GM21367 (cell line): ENCODE measurements at regions not wholly inside any gene's neighbourhood (a gene's known extent, or its start where the extent isn't known, plus 50 kb on each side); places are given as distances from the start of the nearest gene placed in this dataset.
"Not testable (repeated sequence)": the region's sequence is repeated elsewhere in the genome, so short reads cannot be mapped to it uniquely, and the experiment has no call there.

Experiments
- ATAC-seq: cut with Tn5 transposase; IDR thresholded peaks from one replicate; pipeline ENCODE4 v1.9.1; 2021; ENCODE audit not compliant: unreplicated experiment

DNA sequence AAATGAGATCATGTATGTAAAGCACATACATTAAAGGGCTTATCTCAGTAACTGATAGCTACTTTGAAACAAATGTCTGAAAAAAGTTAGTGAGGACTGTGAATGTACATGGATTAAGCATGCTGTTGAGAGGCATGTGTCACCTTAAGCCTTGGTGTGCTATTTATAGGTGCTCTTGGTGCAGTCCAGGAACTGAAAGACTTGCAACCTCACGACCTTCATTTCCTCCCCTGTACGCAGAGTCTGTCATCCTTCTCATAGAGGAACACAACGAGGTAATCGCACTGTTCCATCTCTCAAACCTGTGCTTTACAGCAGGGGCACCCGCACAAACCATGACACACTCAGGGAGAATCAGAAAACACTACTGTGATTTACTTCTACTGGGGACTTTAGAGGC is 65.6 kb downstream of the UFM1 start:
- ATAC-seq = peak; percentile 99

DNA sequence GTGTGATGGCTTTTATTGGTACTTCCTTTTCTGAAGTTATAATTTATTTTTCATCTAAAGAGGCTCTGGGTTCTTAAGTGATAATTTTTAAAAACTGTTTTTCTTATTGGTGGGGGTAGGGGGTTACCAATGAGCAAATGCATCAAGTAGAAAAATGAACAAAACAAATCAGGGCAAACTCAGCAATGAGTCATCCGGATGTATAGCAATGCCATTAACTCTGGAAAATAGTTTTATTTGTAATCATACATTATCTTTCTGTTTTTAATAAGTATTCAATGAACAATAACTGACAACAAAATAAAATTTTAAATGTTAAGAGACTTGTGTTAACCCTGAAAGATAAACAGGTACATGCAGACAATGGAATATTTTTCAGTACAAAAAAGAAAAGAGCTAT is 67.6 kb downstream of the UFM1 start:
- no peak for ATAC-seq

DNA sequence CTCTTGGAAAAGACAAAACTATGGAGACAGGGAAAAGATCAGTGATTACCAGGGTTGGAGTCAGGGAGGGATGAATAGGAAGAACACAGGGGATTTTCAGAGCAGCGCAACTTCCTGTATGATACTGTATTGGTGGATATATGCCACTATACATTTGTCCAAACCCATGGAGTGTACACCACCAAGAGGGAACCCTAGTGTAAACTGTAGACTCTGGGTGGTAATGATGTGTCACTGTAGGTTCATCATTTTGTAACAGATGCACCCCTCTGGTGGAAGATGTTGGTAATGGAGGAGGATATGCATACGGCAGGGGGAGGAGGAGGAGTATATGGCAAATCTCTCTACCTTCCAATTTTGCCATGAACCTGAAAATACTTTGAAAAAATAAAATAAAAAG is 68.1 kb downstream of the UFM1 start:
- peak; percentile 24 for ATAC-seq

DNA sequence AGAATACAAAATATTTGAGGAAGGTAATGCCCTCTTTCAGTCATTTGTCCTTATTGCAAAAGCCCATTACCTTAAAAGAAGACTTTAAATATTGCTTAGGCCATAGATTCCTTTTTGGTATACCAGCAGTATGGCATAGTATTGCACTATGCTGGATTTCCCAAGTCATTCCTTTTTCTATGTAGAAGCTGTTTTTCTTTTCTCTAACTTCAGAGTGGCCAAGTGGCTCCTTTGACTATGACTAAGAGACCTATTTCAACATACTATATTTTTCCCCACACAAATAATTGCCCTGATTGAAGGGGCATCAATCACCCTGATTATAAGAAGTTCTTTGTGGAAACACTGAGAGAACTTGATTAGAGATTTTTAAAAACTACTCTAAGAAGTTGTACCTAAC is 68.6 kb downstream of the UFM1 start:
- ATAC-seq = no peak

DNA sequence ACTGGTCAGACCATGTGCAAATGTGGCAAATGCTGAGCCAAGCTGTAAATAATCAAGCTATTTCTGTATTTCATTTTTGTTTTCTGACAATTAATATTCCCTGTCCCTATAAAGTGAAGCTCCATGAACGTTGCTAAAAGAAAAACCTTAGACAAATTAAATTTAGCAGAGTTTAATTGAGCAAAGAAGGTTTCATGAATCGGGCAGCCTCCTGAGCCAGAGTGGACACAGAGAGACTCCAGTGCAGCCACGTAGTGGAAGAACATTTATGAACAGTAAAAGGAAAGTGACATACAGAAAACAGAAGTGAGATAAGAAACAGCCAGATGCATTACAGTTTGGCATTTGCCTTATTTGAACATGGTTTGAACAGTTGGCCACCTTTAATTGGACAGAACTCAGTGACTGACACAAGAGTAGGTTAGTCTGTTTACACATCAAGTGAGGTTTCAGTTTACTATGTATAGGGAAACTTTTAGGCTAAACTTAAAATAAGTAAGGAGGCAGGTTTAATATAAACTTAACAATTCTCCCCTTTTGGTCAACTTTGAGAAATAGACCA is 69.7 kb downstream of the UFM1 start:
- ATAC-seq = no peak

DNA sequence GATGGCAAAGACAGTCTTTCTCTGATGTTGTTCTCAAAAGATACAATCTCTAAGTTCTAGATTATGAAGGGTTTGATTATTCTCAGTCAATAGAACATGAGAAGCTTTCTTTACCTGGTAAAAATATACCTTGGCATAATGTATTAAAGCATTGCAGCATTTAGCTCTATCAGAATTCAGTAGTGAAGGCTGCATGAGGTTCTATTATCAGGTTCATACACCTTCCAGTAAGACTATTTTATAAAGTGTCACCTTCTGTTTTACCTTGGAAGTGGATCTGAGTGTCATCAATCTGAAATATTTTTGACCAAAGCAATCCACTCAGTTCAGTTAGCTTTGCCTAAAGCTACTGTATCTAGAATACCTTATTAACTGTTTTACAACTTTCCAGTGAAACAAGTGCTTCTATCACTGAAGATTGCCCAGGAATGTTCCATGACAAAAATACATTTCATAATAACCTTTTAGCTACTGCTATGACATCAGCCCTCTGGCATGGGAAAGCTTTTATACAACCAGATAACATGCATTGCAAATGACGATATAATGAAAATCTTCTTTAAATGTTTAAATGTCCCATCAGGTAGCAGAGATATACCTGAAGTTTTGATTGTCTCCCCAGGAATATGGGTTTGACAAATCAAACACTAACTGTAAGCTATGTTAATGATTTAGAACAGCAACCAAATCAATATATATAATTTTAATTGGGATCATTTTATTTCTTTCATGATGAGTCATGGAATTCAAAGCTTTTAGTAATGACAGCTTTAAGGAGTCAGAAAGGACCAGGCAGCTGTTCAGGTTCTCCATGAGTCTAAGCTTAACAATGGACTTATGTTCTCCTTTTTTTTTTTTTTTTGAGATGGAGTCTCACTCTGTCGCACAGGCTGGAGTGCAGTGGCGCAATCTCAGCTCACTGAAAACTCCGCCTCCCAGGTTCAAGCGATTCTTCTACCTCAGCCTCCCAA is 72.2 kb downstream of the UFM1 start:
- no peak for ATAC-seq

DNA sequence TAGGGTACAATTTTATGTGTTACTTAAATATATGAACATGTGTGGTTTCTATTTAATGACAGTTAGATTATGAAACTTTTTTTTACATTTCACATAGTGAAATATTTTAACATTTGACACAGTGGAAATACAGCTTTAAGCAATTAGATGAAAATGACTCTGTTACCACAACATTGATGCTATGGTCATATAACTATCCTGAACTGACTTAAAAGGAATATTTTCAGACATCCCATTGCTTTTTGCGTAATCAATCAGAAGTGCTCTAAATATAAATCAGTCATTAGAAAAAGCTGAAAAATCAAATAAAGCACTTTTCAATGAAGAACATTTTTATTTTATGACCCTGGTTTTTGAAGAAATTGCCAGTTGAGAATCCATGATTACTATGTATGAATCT is 80.3 kb downstream of the UFM1 start:
- no peak for ATAC-seq

DNA sequence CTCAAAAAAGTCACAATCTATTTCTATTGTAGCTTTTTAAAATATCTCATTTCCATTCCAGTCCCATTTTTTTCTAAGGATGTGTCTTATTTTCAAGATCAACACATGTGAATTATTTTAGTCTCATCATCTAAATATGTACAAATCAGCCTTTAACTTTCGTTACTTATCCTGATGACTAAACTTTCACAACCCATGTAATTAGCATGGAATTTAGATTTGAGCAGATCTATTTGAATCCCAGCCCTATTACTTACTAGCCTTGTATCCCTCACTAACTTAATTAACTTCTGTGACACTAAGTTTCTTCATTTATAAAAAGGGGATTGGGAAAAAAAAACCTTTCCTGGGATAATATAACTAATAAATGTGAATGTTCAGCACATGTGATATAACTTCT is 81.1 kb downstream of the UFM1 start:
- no peak for ATAC-seq

DNA sequence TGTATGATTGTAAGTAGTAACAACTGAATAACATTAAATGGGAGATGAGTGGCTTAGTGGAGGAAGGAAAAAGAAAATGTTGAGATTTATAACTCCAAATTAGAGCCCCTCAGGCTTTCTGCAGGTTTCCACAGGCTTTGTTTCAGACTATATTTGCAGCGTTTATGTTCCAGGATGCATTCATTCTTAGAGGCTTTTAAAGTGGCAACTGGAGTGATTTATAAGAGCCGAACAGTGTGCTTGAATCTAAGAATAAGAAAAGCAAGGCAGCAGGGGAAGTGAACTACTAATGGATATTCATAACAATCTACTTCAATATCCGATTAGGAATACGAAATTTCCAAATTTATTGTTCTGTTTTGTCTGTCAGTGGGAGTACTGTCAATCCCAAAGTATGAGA is 91.0 kb downstream of the UFM1 start:
- ATAC-seq = no peak

DNA sequence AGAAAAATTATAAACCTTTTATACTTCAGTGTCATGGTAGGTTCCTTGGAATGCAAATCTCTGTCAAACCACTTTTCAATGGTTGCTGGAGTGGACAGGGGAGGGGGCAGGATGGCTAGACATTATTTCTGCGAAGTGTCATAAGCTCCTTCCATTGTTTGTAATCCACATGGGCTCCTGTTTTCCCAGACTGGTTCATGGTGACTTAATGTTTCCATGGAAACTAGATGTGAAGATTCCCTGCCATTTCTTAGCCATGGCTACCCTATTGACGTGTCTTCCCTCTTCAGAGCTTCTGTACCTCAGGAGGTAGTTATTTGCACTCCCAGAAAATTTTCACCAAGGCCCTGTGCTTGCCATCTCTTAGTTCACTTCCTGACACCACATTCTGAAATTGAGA is 95.3 kb downstream of the UFM1 start:
- ATAC-seq = no peak

DNA sequence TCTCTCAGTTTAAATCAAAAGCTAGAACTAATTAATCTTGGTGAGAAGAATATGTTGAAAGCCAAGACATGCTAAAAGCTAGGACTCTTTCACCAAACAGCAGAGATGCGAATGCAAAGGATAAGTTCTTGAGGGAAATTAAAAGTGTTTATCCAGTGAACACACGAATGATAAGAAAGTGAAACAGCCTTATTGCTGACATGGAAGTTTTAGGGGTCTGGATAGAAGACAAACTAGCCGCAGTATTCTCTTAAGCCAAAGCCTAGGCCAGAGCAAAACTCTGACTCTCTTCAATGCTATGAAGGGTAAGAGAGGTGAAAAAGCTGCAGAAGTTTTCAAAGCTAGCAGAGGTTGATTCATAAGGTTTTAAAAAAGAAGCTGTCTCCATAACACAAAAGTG is 103.0 kb downstream of the UFM1 start:
- ATAC-seq = no peak

DNA sequence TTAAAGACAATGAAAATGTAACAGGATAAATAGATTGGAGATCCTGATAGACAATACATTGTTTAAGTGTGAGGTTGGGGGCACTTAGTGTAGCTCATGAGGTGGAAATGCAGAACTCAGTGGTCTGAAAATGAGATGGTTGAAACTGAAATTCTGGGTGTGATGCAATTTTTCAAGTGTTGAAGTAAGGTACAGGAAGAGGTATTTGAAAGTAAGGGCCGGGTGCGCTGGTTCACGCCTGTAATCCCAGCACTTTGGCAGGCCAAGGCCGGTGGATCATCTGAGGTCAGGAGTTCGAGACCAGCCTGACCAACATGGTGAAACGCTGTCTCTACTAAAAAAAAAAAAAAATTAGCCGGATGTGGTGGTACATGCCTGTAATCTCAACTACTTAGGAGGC is 113.0 kb downstream of the UFM1 start:
- ATAC-seq = no peak

DNA sequence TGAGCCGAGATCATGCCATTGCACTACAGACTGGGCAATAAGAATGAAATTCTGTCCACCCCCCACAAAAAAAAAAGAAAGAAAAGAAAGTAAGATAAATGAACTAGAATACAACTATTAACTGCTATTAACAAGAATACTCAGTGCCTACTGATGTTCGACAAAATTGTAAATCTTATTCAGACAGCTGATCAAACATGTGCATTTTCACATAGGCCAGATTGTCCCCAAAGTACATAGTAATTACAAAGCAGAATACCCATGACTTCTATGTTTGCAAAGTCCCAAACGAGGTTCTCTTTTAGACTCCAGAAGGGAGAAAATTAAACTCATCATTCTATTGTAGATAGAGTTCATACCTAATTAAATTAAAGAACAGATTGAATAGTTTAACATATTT is 113.4 kb downstream of the UFM1 start:
- no peak for ATAC-seq

DNA sequence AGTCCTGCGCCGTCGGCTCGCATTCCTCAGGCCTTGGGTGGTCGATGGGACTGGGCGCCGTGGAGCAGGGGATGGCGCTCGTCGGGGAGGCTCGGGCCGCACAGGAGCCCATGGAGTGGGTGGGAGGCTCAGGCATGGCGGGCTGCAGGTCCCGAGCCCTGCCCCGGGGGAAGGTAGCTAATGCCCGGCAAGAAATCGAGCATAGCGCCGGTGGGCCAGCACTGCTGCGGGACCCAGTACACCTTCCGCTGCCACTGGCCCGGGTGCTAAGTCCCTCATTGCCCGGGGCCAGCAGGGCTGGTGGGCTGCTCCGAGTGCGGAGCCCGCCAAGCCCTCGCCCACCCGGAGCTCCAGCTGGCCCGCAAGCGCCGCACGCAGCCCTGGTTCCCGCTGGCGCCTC is 122.8 kb downstream of the UFM1 start:
- ATAC-seq = not testable (repeated sequence)

DNA sequence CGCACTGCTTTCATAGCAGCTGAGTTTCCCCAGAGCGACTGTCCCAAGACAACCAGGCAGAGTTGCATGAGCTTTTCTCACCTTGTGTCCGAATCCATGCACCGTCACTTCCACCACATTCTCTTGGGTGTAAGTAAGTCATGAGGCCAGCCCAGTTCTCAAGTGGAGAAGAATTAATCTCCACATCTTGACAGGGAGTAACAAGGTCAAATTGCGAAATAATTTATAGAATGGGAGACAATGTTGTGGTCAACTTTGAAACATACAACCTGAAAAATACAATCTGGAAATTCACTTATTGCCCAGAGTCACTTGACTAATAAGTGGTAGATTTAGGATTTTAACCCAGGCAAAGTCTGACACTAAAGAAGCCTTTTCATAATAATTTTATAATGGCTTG is 123.7 kb downstream of the UFM1 start:
- no peak for ATAC-seq

DNA sequence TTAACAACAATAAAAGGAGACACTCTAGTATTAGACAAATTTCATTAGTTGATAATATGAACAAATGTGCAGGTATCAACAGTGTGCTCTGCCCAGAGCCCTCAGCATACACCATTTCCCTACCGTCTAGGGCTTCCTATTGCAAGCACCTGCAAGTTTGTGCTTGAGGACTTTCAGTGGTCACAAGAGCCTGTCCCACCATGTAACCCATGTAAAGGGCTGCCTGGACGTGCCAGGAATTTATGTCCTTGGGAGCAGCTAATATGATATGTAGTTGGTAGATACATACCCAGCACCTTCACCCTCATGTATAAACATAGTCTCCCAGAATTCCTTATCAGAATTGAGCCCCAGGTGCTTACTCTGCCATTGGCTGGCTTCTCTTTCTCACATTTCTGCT is 128.0 kb downstream of the UFM1 start:
- no peak for ATAC-seq

DNA sequence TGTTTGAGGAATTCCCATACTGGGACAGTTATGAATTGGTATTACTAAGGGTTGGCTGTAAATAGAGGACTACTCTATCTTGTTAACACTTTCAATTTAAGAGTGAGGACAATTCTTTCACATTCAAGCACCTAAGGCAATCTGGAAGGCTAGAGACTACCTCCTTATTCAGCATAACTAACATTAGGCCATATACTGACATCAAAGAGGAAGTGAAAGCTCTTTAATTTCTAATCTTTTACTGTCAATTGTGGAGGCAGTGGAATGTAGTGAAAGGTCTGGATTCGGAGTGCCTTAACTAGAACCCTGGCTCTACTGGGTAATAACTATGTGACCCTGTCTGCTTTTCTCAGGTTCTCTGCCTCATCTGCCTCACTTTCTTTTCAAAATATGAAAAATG is 134.0 kb downstream of the UFM1 start:
- no peak for ATAC-seq

DNA sequence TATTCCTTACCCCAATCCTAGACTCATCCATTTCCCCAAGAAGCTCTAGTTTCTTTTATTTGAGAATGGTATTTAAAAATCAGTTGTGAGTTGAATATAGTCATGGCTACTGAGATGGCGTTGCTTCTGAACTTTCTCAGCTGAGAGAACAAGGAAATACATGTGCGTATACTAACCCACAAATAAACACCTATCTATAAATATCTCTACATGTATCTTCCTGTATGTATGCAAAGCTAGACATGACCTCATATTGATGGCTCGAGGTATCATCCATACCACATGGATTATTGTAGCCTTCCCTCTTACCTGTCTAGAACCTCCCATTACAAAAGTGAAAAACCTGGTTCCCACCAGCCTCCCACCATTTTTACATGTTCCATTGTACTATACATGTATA is 141.0 kb downstream of the UFM1 start:
- ATAC-seq = no peak

DNA sequence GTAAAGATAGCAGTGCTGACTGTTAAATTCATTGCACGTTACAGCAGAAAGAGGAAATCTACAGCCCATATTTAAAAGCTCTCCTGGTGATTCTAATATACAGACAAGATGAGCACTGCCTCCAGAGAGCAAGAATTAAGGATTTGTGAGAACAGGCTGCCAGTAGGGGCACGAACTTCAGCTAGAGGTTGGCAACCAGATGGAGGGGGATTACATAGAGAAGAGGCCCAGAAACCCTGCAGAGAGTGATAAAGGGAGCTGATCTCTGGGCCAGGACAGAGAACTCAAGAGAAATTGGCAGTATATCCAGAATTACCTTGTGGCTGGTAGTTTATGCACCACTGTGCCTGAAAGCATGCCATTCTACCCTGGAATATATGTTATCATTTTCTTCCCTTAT is 144.8 kb downstream of the UFM1 start:
- no peak for ATAC-seq

DNA sequence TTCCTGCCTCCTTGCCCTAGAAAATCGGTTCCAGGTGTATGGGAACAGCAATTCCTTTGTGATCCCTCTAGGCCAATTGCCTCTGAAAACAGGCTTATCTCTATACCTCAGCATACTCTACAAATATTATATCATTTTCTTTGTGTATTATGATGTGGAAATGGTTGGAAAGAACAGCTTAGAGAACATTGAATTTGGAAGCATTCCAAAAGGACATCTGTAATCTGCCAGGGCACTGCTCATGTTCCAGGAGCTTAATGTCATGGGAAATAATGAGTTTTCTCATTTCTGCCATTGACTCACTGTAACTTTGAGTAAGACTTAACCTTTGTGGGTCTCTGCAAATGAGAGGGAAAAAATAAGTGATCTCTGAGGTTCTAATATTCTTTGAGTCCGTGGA is 147.3 kb downstream of the UFM1 start:
- no peak for ATAC-seq

DNA sequence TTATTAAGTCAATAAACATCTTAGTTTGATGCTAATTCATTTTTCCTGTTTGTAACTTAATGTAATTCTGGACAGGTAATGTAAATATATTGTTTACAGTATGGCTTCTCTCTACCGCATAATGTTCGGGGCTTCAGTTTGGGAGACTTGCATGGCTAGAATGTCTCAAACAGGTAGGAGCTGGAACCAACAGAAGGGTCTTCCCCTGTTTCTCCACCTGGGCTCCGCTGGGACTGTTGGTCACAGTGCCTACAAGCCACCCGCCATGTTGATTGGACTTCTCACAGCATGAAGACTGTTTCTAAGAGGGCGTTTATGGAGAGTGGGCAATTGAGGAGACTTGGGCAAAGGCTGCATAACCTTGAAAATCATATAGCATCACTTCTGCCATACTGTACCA is 148.6 kb downstream of the UFM1 start:
- ATAC-seq = no peak

DNA sequence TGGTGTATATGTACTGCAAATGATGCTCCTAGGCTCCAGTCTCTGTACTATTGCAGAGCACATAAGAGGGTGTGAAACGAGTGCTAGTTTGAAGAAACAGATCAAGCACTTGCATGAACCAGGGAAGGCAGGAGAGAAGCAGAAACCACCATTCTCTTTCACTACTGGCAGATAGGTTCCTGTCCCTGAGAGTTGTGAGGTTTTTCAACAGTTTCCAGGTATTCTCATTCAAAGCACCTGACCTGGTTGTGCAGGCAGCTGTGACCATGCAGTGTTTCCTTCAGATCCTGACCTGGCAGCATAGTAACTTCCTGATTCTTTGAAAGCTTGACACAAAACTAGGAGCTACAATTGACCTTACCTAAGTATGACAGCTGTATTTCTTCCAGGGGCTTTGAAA is 164.9 kb downstream of the UFM1 start:
- ATAC-seq = no peak

DNA sequence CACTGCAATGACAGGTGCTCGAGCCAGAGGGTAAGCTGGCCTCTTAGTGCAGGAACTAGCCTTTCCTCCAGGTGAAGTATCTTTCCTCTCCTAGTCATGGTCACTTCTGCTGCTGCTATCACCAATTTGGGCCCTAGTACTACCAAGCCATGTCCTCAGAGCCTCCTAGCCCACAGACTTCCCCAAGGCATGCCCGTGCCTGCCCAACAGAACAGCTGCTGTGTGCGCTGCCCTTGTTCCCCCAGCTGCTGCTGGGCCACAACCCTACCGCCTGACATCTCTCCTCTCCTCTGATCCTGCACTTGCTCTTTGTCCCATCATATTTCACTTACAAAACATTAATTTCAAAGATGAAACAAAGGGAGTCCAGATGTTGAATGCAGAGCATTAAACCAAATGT is 168.5 kb upstream of the FREM2 start:
- ATAC-seq = no peak
